GM12878 (cell line): ENCODE measurements at regions not wholly inside any gene's neighbourhood (a gene's known extent, or its start where the extent isn't known, plus 50 kb on each side); places are given as distances from the start of the nearest gene placed in this dataset.

Source experiments
- ATAC-seq: fragments of 200-7000 bp; cut with Tn5 transposase; 3 replicates; pipeline ENCODE4 v1.9.1; 2020; ENCODE audit warnings: mild to moderate bottlenecking, moderate library complexity
- BruUV-seq: library from RNA; stranded (reverse); fragments of 400-500 nt; replicated peaks from 2 replicates; lab custom pipeline; 2021; lab: Mats Ljungman, UMichigan
- CTCF ChIA-PET: fragments of 300-600 bp; sonication (Branson Sonifier 250); formaldehyde crosslinking; extraction: SDS; loops from one replicate; lab custom pipeline; 2021; ENCODE audit warnings: inconsistent platforms; lab: Yijun Ruan, JAX
- POLR2A ChIA-PET: fragments of 350-600 bp; formaldehyde crosslinking; extraction: SDS; loops from one replicate; lab custom pipeline; 2021; ENCODE audit warnings: inconsistent platforms; lab: Charles Lee
- RAD21 ChIA-PET: fragments of 300-600 bp; sonication (Branson Sonifier 250); formaldehyde crosslinking; loops from one replicate; lab custom pipeline; 2023; ENCODE audit warnings: antibody characterized with exemption; ENCODE audit not compliant: unreplicated experiment; lab: Charles Lee
- SMC1A ChIA-PET: fragments of 300-600 bp; sonication (Branson Sonifier 250); formaldehyde crosslinking; loops from one replicate; lab custom pipeline; 2023; ENCODE audit not compliant: unreplicated experiment, uncharacterized antibody; lab: Charles Lee
- DNase-seq: peaks from one replicate; pipeline ENCODE4 v3.0.0-alpha.2; 2011; ENCODE audit warnings: low read depth, low spot score
- FAIRE-seq: peaks from 3 replicates; lab custom pipeline; 2011; peaks lifted over from hg19 to GRCh38; lab: Jason Lieb, UNC
- H2AFZ ChIP-seq: 2 replicates; pipeline ENCODE4 v1.6.0; 2011; ENCODE audit warnings: low read depth, low read length, control low read depth; ENCODE audit not compliant: control insufficient read depth
- H3K27ac ChIP-seq: 2 replicates; pipeline ENCODE4 v1.5.1; 2011; ENCODE audit warnings: control low read depth; ENCODE audit not compliant: control insufficient read depth, insufficient read depth
- H3K27me3 ChIP-seq, 2 experiments: replicated peaks in 1 of 2; 2 replicates each; pipeline versions ENCODE4 v1.6.0 to v1.6.1; 2011; ENCODE audit warnings: low read length in 1 of 2; ENCODE audit not compliant: control insufficient read depth in 2 of 2, insufficient read depth in 2 of 2
- H3K36me3 ChIP-seq, 2 experiments: 2 replicates each; pipeline ENCODE4 v1.5.1; 2011; ENCODE audit warnings: low read length in 1 of 2; ENCODE audit not compliant: control insufficient read depth in 2 of 2, insufficient read depth in 2 of 2
- H3K4me1 ChIP-seq: 2 replicates; pipeline ENCODE4 v1.6.1; 2011; ENCODE audit warnings: mild to moderate bottlenecking, low read length, moderate library complexity, mixed read lengths; ENCODE audit not compliant: control insufficient read depth, insufficient read depth
- H3K4me2 ChIP-seq: 2 replicates; pipeline ENCODE4 v1.6.0; 2011; ENCODE audit warnings: control low read depth; ENCODE audit not compliant: control insufficient read depth, insufficient read depth
- H3K4me3 ChIP-seq: fragments of 200-600 bp; sonication (generic); 2 replicates; pipeline ENCODE4 v1.5.1; 2016
- H3K79me2 ChIP-seq: 2 replicates; pipeline ENCODE4 v1.6.0; 2011; ENCODE audit warnings: low read length; ENCODE audit not compliant: control insufficient read depth, insufficient read depth
- H3K9ac ChIP-seq: 2 replicates; pipeline ENCODE4 v1.8.0; 2011; ENCODE audit warnings: low read length, control low read depth, mixed read lengths; ENCODE audit not compliant: control insufficient read depth, insufficient read depth
- H3K9me3 ChIP-seq: replicated peaks from 3 replicates; pipeline ENCODE4 v1.5.1; 2011; ENCODE audit warnings: mild to moderate bottlenecking, low read length; ENCODE audit not compliant: control insufficient read depth, insufficient read depth
- H4K20me1 ChIP-seq: 2 replicates; pipeline ENCODE4 v1.6.0; 2011; ENCODE audit not compliant: control insufficient read depth, insufficient read depth
- ASH2L ChIP-seq: fragments of 300-600, 200-600 bp; sonication (generic); IDR thresholded peaks from 2 replicates; pipeline ENCODE4 v1.6.1; 2017; ENCODE audit warnings: low read depth, mild to moderate bottlenecking, borderline replicate concordance
- ATF7 ChIP-seq: fragments of 450-650 bp; IDR thresholded peaks from 2 replicates; pipeline ENCODE4 v1.6.1; 2016; ENCODE audit warnings: low read depth, mild to moderate bottlenecking
- BCL3 ChIP-seq: IDR thresholded peaks from 2 replicates; pipeline ENCODE4 v1.6.1; 2011; ENCODE audit warnings: borderline replicate concordance, low read depth, mild to moderate bottlenecking, moderate library complexity, low read length; ENCODE audit not compliant: insufficient read depth, poor library complexity, severe bottlenecking
- BMI1 ChIP-seq: fragments of 450-650 bp; IDR thresholded peaks from 2 replicates; pipeline ENCODE4 v1.6.1; 2016; ENCODE audit warnings: mild to moderate bottlenecking, moderate library complexity, borderline replicate concordance
- CREB1 ChIP-seq: IDR thresholded peaks from 2 replicates; pipeline ENCODE4 v1.6.1; 2012; ENCODE audit warnings: low read depth, mild to moderate bottlenecking, inconsistent platforms
- EZH2 ChIP-seq: IDR thresholded peaks from 2 replicates; pipeline ENCODE4 v1.6.1; 2012; ENCODE audit warnings: low read depth, mild to moderate bottlenecking, control low read depth, inconsistent platforms, low read length, borderline replicate concordance; ENCODE audit not compliant: control insufficient read depth
- IRF4 ChIP-seq: IDR thresholded peaks from 2 replicates; pipeline ENCODE4 v1.6.1; 2011; ENCODE audit warnings: low read depth, low read length
- NFYA ChIP-seq: IDR thresholded peaks from 2 replicates; pipeline ENCODE4 v1.6.1; 2011; ENCODE audit warnings: low read depth, mild to moderate bottlenecking, low read length, improper control_type of control experiment, borderline replicate concordance
- PAX8 ChIP-seq: fragments of 450-650 bp; IDR thresholded peaks from 2 replicates; pipeline ENCODE4 v1.6.1; 2017; ENCODE audit warnings: mild to moderate bottlenecking, moderate library complexity
- SIX5 ChIP-seq: IDR thresholded peaks from 2 replicates; pipeline ENCODE4 v1.6.1; 2011; ENCODE audit warnings: mild to moderate bottlenecking, low read depth, low read length, moderate library complexity; ENCODE audit not compliant: severe bottlenecking
- SKIL ChIP-seq: fragments of 450-650 bp; IDR thresholded peaks from 2 replicates; pipeline ENCODE4 v1.6.1; 2017; ENCODE audit warnings: mild to moderate bottlenecking, low read depth, inconsistent platforms; ENCODE audit not compliant: poor library complexity, severe bottlenecking
- SMARCA5 ChIP-seq: fragments of 450-650 bp; IDR thresholded peaks from 2 replicates; pipeline ENCODE4 v1.6.1; 2017; ENCODE audit warnings: mild to moderate bottlenecking
- SPI1 ChIP-seq: IDR thresholded peaks from 2 replicates; pipeline ENCODE4 v1.6.1; 2011; ENCODE audit warnings: low read depth, mild to moderate bottlenecking, low read length, moderate library complexity, borderline replicate concordance; ENCODE audit not compliant: insufficient read depth
- SUPT20H ChIP-seq: IDR thresholded peaks from 2 replicates; pipeline ENCODE4 v1.6.1; 2011; ENCODE audit warnings: low read depth, mild to moderate bottlenecking, low read length, moderate library complexity, borderline replicate concordance; ENCODE audit not compliant: control insufficient read depth
- ZBTB40 ChIP-seq: fragments of 450-650 bp; IDR thresholded peaks from 2 replicates; pipeline ENCODE4 v1.6.1; 2016; ENCODE audit warnings: mild to moderate bottlenecking, moderate library complexity, borderline replicate concordance
- ZNF24 ChIP-seq: fragments of 450-650 bp; IDR thresholded peaks from 2 replicates; pipeline ENCODE4 v1.6.1; 2017; ENCODE audit warnings: antibody characterized with exemption, mild to moderate bottlenecking
- WGBS: methylation state at CpG from one replicate; pipeline ENCODE4 v1.1.6; 2016; ENCODE audit warnings: low lambda C conversion rate; ENCODE audit not compliant: insufficient replicate concordance, insufficient coverage; ENCODE audit errors: missing lambda C conversion rate; 5-methylcytosine and 5-hydroxymethylcytosine counted together
- in situ Hi-C: fragments of 300-500 bp; cut with MboI; formaldehyde crosslinking; loops from 9 replicates; pipeline ENCODE4 v1.14.3; 2018; ENCODE audit warnings: mixed read lengths
- intact Hi-C: fragments of 100-400 bp; cut with micrococcal nuclease; formaldehyde crosslinking; loops from one replicate; pipeline ENCODE4 v1.14.2; 2022; ENCODE audit not compliant: unreplicated experiment

DNA sequence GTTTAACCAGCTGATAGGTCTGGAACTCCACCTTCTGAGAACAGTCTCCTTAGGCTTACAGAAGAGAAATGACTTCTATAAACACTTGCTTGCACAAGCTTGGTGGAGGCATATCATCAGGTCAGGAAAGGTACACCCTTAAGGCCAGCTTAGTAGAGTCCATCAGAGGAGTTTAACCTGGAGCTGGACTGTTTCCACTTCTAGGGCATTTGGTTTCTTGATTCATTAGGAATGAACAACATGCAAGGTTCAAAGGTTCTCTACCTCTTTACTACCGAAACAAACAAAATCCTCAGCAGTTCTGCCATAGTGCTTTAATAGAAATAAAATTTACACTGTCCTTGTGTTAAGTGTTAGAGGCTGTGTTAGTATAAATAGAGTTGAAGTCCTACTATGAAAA is 171.4 kb upstream of the NPY2R start (continued):
- TF ChIP-seq ZBTB40 = no peak

- POLR2A ChIA-PET = no interaction called here
- Histone ChIP-seq H3K9me3 (no peaks in the 10 kb centered on the region), H3K4me3 (no peak overlapping the region), H3K4me1 (no peaks in the 10 kb centered on the region), H3K36me3 (no peaks in the 10 kb centered on the region), H3K9ac (no peak overlapping the region), H3K27me3 (no peaks in the 10 kb centered on the region), H2AFZ (no peak overlapping the region), H3K79me2 (no peaks in the 10 kb centered on the region), H3K4me2 (no peak overlapping the region), H3K27ac (no peak overlapping the region), H4K20me1 (no peaks in the 10 kb centered on the region)
- SMC1A ChIA-PET = no interaction called here
- intact Hi-C loops = no loop called here
- 11% methylated on average over 1 of the region's 1 CpG for WGBS
- RAD21 ChIA-PET = no interaction called here
- in situ Hi-C loops = no loop called here
- CTCF ChIA-PET = interaction anchor here (1.0 to 5.4 kb wide), 2 partner anchors 12 to 22 kb away, joined by 3 to 25 read pairs; no protein-coding TSS in a partner anchor
- FAIRE-seq (no peak), ATAC-seq (no peak), DNase-seq (no peak)
- no TSS peak for BruUV-seq
- TF ChIP-seq SKIL (no peak), ASH2L (no peak), IRF4 (no peak), SUPT20H (no peak), BMI1 (no peak), PAX8 (no peak), CREB1 (no peak), SPI1 (no peak), BCL3 (no peak), ATF7 (no peak), NFYA (no peak), EZH2 (no peak), ZNF24 (no peak), SMARCA5 (no peak), SIX5 (no peak)
Observed at GRCh38 chr4:155038459-155038858, 170.0 kb upstream of the NPY2R start.
